Rectal smooth muscle tissue (tissue), 1 donor: ENCODE measurements at regions not wholly inside any gene's neighbourhood (a gene's known extent, or its start where the extent isn't known, plus 50 kb on each side); places are given as distances from the start of the nearest gene placed in this dataset.
"Not testable (repeated sequence)": the region's sequence is repeated elsewhere in the genome, so short reads cannot be mapped to it uniquely, and the experiment has no call there.

Experiments
- H3K27ac ChIP-seq: one replicate; pipeline ENCODE4 v1.7.0; 2013; ENCODE audit warnings: low read depth, low read length, inconsistent platforms
- H3K27me3 ChIP-seq: one replicate; pipeline ENCODE4 v1.7.0; 2013; ENCODE audit warnings: low read length; ENCODE audit not compliant: control insufficient read depth, insufficient read depth
- H3K36me3 ChIP-seq: one replicate; pipeline ENCODE4 v1.7.0; 2013; ENCODE audit warnings: low read length; ENCODE audit not compliant: control insufficient read depth, insufficient read depth
- H3K4me1 ChIP-seq: one replicate; pipeline ENCODE4 v1.7.0; 2013; ENCODE audit warnings: low read length; ENCODE audit not compliant: control insufficient read depth, insufficient read depth
- H3K4me3 ChIP-seq: one replicate; pipeline ENCODE4 v1.7.0; 2013; ENCODE audit warnings: low read length
- H3K9ac ChIP-seq: one replicate; pipeline ENCODE4 v1.7.0; 2013; ENCODE audit warnings: low read length

DNA sequence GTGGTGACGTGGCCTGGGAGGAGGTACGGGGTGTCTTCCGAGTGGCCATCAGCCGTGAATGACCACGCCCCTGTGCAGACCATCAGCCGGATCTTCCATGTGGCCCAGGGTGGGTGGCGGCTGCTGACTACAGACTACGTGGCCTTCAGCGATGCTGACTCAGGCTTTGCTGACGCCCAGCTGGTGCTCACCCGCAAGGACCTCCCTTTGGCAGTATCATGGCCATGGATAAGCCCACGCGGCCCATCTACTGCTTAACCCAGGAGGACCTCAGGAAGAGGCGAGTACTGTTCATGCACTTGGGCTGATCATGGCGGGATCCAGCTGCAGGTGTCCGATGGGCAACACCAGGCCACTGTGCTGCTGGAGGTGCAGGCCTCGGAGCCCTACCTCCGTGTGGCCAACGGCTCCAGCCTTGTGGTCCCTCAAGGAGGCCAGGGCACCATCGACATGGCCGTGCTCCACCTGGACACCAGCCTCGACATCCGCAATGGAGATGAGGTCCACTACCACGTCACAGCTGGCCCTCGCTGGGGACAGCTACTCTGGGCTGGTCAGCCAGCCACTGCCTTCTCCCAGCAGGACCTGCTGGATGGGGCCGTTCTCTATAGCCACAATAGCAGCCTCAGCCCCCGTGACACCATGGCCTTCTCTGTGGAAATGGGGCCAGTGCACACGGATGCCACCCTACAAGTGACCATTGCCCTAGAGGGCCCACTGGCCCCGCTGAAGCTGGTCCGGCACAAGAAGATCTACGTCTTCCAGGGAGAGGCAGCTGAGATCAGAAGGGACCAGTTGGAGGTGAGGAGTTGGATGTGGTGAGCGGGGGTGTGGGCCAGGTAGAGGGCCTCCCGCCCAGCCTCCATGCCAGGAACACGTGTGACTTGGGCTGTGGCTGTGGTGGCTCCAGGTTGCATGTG is 178.4 kb downstream of the TBC1D2B start:
- Histone ChIP-seq H3K9ac (no peak overlapping the region), H3K36me3 (no peaks in the 10 kb centered on the region), H3K27ac (no peak overlapping the region), H3K4me1 (no peaks in the 10 kb centered on the region), H3K4me3 (no peak overlapping the region), H3K27me3 (no peaks in the 10 kb centered on the region)

GRCh38 chr15:77897896-77898406 is 179.6 kb downstream of the TBC1D2B start:
- no peaks in the 10 kb centered on the region for H3K4me1 ChIP-seq

DNA sequence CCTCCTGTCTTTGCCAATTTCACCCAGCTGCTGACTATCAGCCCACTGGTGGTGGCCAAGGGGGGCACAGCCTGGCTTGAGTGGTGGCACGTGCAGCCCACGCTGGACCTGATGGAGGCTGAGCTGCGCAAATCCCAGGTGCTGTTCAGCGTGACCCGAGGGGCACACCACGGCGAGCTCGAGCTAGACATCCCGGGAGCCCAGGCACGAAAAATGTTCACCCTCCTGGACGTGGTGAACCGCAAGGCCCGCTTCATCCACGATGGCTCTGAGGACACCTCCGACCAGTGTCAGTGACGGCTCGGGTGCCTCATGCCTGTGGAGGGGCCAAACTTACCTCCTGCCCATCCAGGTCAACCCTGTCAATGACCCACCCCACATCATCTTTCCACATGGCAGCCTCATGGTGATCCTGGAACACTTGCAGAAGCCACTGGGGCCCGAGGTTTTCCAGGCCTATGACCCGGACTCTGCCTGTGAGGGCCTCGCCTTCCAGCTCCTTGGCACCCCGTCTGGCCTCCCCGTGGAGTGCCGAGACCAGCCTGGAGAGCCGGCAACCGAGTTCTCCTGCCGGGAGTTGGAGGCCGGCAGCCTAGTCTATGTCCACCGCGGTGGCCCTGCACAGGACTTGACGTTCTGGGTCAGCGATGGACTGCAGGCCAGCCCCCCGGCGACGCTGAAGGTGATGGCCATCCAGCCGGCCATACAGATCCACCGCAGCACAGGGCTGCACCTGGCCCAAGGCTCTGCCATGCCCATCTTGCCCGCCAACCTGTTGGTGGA is 180.2 kb downstream of the TBC1D2B start:
- H3K9ac ChIP-seq, H3K4me1 ChIP-seq, H3K4me3 ChIP-seq, H3K27me3 ChIP-seq, H3K36me3 ChIP-seq, H3K27ac ChIP-seq: not testable (repeated sequence)

More at GRCh38 chr15:77897896-77898406, 179.6 kb downstream of the TBC1D2B start:
- H3K27ac ChIP-seq = no peak overlapping the region
- H3K27me3 ChIP-seq = no peaks in the 10 kb centered on the region
- H3K4me3 ChIP-seq = no peak overlapping the region
- H3K36me3 ChIP-seq = no peaks in the 10 kb centered on the region
- no peak overlapping the region for H3K9ac ChIP-seq

GRCh38 chr15:77896147-77897112 is 181.1 kb downstream of the TBC1D2B start:
- not testable (repeated sequence) for H3K36me3 ChIP-seq, H3K4me3 ChIP-seq, H3K9ac ChIP-seq, H3K27me3 ChIP-seq, H3K4me1 ChIP-seq, H3K27ac ChIP-seq

DNA sequence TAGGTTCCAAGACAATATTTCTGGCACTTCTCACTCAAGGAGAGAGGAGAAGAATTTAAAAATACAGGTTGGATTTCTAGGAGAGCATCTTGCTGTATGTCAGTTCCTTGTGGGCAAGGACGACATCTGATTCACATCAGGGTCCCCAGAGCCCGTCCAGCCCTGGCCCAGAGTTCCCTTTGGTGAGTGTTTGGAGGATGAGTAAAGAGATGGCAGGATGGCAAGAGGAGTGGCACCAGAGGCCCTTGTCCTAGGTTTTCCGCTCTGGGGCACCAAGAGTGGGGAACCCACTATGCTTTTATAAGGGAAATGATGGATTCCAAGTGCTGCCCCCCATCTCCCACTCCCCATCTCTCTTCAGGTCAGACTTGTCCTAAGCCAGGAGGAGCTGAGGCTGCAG is 181.8 kb downstream of the TBC1D2B start:
- Histone ChIP-seq H3K4me1 (no peaks in the 10 kb centered on the region), H3K4me3 (no peak overlapping the region), H3K27me3 (no peaks in the 10 kb centered on the region), H3K9ac (no peak overlapping the region), H3K36me3 (no peaks in the 10 kb centered on the region), H3K27ac (no peak overlapping the region)

DNA sequence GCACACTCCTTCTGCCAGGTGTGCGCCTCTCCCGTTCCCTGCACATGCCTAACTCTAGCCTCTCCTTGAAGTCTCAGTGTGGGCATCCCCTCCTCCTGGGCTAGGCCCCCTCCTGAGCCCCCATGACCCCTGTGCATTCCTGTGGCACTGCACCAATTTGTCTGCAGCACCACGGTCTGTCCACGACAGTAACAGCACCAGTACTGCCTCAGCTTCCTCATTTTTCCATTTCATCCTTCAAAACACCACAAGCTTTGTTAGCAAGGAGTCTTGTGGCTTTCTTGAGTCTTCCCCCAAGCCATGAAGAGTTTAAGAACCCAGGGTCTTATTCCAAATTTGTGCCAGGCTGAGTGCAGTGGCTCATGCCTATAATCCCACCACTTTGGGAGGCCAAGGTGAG is 182.4 kb downstream of the TBC1D2B start:
- H3K27me3 ChIP-seq, H3K4me1 ChIP-seq, H3K36me3 ChIP-seq, H3K27ac ChIP-seq, H3K9ac ChIP-seq, H3K4me3 ChIP-seq: not testable (repeated sequence)

DNA sequence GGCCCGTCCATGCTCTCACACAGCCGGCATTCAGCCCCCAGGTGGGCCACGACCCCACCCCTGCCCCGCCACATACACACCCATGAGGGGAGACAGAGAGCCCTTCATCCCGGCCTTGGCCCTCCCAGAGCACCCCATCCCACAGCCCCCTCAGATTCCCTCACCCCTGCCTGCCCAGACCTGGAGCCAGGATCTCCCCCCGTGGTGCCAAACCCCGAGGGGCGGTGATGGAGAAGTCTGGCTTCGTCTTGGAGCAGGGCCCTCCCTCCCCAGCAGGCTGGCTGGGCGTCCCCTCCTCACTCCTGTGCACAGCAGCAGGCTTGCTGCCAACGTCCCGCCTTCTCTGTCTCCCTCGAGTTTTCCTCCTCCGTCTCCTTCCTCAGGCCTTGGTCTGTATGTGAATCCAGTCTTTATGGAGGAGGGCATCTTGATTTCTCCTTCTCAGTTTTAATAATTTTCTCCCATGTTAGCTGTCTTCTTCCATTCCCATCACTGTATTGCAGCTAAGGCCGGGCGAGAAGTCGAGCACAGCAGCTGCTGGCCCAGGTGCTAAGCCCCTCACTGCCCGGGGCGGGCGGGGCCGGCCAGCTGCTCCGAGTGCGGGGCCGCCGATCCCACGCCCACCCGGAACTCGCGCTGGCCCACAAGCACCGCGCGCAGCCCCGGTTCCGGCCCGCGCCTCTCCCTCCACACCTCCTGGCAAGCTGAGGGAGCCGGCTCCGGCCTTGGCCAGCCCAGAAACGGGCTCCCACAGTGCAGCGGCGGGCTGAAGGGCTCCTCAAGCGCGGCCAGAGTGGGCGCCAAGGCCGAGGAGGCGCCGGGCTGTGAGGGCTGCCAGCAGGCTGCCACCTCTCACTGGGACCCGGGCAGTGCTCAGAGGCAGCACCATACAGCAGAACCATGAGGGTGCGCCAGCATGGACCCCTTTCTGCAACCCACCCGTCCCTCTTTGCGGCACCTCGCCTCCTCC is 183.6 kb downstream of the TBC1D2B start:
- not testable (repeated sequence) for H3K9ac ChIP-seq, H3K36me3 ChIP-seq, H3K27ac ChIP-seq, H3K27me3 ChIP-seq, H3K4me1 ChIP-seq, H3K4me3 ChIP-seq

- not testable (repeated sequence) for H3K36me3 ChIP-seq, H3K4me1 ChIP-seq, H3K27ac ChIP-seq, H3K9ac ChIP-seq, H3K27me3 ChIP-seq, H3K4me3 ChIP-seq
These were observed 184.3 kb downstream of the TBC1D2B start for GRCh38 chr15:77893246-77893645.

GRCh38 chr15:77892335-77892734 is 185.2 kb downstream of the TBC1D2B start:
- Histone ChIP-seq H3K9ac (no peak overlapping the region), H3K36me3 (no peaks in the 10 kb centered on the region), H3K27ac (no peak overlapping the region), H3K27me3 (no peaks in the 10 kb centered on the region), H3K4me3 (no peak overlapping the region), H3K4me1 (no peaks in the 10 kb centered on the region)

- not testable (repeated sequence) for H3K4me3 ChIP-seq, H3K27me3 ChIP-seq, H3K9ac ChIP-seq, H3K4me1 ChIP-seq, H3K27ac ChIP-seq, H3K36me3 ChIP-seq
These were observed 185.6 kb downstream of the TBC1D2B start for GRCh38 chr15:77891862-77892261.
